ENCODE measurements at regions not wholly inside any gene's neighbourhood (a gene's known extent, or its start where the extent isn't known, plus 50 kb on each side); places are given as distances from the start of the nearest gene placed in this dataset.

- TF ChIP-seq POLR2AphosphoS5 (IDR thresholded peaks at IDR 0.05; ENCODE audit: low read depth, low read length) (no peak), FOXP2 (optimal IDR thresholded peaks at IDR 0.05; ENCODE audit: borderline replicate concordance, extremely low read depth, extremely low read length, insufficient read depth) (no peak)
- TF ChIP-seq, protein P1, sequence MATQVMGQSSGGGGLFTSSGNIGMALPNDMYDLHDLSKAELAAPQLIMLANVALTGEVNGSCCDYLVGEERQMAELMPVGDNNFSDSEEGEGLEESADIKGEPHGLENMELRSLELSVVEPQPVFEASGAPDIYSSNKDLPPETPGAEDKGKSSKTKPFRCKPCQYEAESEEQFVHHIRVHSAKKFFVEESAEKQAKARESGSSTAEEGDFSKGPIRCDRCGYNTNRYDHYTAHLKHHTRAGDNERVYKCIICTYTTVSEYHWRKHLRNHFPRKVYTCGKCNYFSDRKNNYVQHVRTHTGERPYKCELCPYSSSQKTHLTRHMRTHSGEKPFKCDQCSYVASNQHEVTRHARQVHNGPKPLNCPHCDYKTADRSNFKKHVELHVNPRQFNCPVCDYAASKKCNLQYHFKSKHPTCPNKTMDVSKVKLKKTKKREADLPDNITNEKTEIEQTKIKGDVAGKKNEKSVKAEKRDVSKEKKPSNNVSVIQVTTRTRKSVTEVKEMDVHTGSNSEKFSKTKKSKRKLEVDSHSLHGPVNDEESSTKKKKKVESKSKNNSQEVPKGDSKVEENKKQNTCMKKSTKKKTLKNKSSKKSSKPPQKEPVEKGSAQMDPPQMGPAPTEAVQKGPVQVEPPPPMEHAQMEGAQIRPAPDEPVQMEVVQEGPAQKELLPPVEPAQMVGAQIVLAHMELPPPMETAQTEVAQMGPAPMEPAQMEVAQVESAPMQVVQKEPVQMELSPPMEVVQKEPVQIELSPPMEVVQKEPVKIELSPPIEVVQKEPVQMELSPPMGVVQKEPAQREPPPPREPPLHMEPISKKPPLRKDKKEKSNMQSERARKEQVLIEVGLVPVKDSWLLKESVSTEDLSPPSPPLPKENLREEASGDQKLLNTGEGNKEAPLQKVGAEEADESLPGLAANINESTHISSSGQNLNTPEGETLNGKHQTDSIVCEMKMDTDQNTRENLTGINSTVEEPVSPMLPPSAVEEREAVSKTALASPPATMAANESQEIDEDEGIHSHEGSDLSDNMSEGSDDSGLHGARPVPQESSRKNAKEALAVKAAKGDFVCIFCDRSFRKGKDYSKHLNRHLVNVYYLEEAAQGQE (IDR thresholded peaks at IDR 0.05; ENCODE audit: insufficient read depth in 1 of 2, low read depth in 2 of 2, low read length in 2 of 2): no peak
Measured at GRCh38 chr13:22041741-22042140, 370.9 kb downstream of the FGF9 start.
